Body of pancreas (tissue), 4 donors: ENCODE measurements at regions not wholly inside any gene's neighbourhood (a gene's known extent, or its start where the extent isn't known, plus 50 kb on each side); places are given as distances from the start of the nearest gene placed in this dataset.

Source experiments
- CTCF ChIP-seq, 7 experiments: fragments of 450-650 bp in 4 of 7; fragments of 200-600 bp in 3 of 7; sonication (generic) in 3 of 7; IDR thresholded peaks; one replicate each; pipeline ENCODE4 v1.5.1; 2016 to 2019; ENCODE audit warnings: antibody characterized with exemption in 7 of 7
- POLR2A ChIP-seq, 3 donors: fragments of 450-650 bp; IDR thresholded peaks; one replicate each; pipeline ENCODE4 v1.6.1; 2016; ENCODE audit warnings: antibody characterized with exemption in 3 of 3, mild to moderate bottlenecking in 2 of 3

GRCh38 chr11:109135627-109136026, 286.4 kb upstream of the C11orf87 start:
- no peak for TF ChIP-seq CTCF (IDR thresholded peaks at IDR 0.05)
- no peak for TF ChIP-seq POLR2A (IDR thresholded peaks at IDR 0.05)
